Endothelial cell (in vitro differentiated cells): ENCODE measurements at regions not wholly inside any gene's neighbourhood (a gene's known extent, or its start where the extent isn't known, plus 50 kb on each side); places are given as distances from the start of the nearest gene placed in this dataset.
A peak's percentile ranks its signal among the peaks of the same experiment; 100 is the strongest.

Experiments
- DNase-seq: peaks from one replicate; pipeline ENCODE4 v3.0.0; 2021; ENCODE audit warnings: low spot score
- H3K27ac Mint-ChIP-seq: one replicate; pipeline ENCODE4 v1.8.0; 2021; ENCODE audit warnings: mixed read lengths, inconsistent platforms; ENCODE audit not compliant: unreplicated experiment
- H3K27me3 Mint-ChIP-seq: one replicate; pipeline ENCODE4 v1.8.0; 2021; ENCODE audit warnings: mild to moderate bottlenecking, moderate library complexity, mixed read lengths, inconsistent platforms; ENCODE audit not compliant: unreplicated experiment
- H3K36me3 Mint-ChIP-seq: one replicate; pipeline ENCODE4 v1.8.0; 2021; ENCODE audit warnings: mild to moderate bottlenecking, low read depth, mixed read lengths, inconsistent platforms; ENCODE audit not compliant: unreplicated experiment
- H3K4me1 Mint-ChIP-seq: one replicate; pipeline ENCODE4 v1.8.0; 2021; ENCODE audit warnings: mild to moderate bottlenecking, mixed read lengths, inconsistent platforms; ENCODE audit not compliant: unreplicated experiment
- H3K4me3 Mint-ChIP-seq: one replicate; pipeline ENCODE4 v1.8.0; 2021; ENCODE audit warnings: mild to moderate bottlenecking, mixed read lengths, inconsistent platforms; ENCODE audit not compliant: unreplicated experiment
- H3K9me3 Mint-ChIP-seq: one replicate; pipeline ENCODE4 v1.8.0; 2021; ENCODE audit warnings: mixed read lengths, inconsistent platforms; ENCODE audit not compliant: unreplicated experiment
- TF ChIP-seq, protein P1 (sequence below): fragments of 200-600 bp; sonication (generic); IDR thresholded peaks from one replicate; pipeline ENCODE4 v1.5.0; 2021; ENCODE audit warnings: antibody characterized with exemption; ENCODE audit not compliant: unreplicated experiment

DNA sequence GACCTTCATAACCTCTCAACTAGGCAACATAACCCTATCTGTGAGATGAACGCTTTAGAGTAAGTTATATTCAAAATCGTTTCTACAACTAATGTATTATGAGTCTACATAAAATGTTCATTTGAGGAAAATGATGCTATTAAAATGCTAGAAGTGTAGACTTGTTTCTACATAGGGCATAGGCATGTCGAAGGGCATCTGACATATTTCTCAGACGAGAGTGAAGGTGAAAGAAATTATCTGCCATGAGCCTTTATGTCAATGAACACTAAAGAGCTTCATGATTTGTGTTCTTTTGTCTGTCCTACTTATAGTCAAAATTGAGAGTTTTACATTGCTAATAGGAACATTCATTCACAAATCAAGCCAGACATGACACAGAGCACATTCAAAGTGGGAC lies 811.8 kb downstream of the RAB28 start:
- no peak for DNase-seq
- Mint-ChIP-seq H3K4me3 (no peak overlapping the region), H3K4me1 (no peaks in the 10 kb centered on the region), H3K9me3 (peaks cover 3% of the 10 kb centered on the region), H3K27me3 (no peaks in the 10 kb centered on the region), H3K27ac (no peak overlapping the region), H3K36me3 (no peaks in the 10 kb centered on the region)
- TF ChIP-seq, protein P1, sequence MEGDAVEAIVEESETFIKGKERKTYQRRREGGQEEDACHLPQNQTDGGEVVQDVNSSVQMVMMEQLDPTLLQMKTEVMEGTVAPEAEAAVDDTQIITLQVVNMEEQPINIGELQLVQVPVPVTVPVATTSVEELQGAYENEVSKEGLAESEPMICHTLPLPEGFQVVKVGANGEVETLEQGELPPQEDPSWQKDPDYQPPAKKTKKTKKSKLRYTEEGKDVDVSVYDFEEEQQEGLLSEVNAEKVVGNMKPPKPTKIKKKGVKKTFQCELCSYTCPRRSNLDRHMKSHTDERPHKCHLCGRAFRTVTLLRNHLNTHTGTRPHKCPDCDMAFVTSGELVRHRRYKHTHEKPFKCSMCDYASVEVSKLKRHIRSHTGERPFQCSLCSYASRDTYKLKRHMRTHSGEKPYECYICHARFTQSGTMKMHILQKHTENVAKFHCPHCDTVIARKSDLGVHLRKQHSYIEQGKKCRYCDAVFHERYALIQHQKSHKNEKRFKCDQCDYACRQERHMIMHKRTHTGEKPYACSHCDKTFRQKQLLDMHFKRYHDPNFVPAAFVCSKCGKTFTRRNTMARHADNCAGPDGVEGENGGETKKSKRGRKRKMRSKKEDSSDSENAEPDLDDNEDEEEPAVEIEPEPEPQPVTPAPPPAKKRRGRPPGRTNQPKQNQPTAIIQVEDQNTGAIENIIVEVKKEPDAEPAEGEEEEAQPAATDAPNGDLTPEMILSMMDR = no peak

DNA sequence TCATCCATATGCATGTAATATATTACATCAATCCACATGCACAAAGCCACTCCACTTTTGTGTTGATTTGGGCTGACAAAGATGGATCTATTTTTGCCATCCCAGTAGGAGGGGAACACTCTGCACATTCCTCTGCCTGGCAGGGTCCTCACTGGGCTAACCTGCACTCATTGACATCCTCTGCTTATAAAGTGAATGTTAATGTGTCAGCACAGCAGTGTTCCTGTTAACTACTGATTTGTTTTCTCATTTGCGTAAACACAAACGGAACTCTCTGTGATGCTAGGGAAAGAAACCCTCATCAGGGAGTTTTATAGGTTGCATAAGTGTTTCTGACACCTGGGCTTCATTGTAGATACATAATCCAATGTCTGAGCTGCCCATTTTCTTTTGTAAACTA lies 826.0 kb downstream of the RAB28 start:
- TF ChIP-seq, protein P1 = no peak
- H3K9me3 Mint-ChIP-seq = no peaks in the 10 kb centered on the region

DNA sequence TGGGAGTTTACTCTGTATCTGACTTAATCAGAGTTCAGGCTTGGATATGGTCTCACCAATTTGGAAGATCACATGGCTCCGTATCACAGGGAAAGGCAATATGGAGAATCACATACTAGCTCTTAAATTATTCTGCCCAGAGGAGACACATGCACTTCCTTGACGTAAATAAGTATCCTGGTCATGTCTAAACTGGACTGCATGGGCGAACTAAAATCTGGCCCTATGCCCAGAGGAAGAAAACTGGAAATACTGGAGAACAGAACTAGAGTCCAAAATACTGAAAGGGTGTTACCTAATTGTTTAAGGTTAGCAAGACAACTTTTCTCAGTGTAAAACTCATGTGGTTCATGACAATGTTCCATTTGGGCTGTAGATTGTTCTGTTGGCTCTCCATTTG lies 832.3 kb downstream of the RAB28 start:
- no peaks in the 10 kb centered on the region for H3K9me3 Mint-ChIP-seq
- no peak for DNase-seq
- no peak overlapping the region for H3K4me3 Mint-ChIP-seq
- no peaks in the 10 kb centered on the region for H3K36me3 Mint-ChIP-seq
- H3K27ac Mint-ChIP-seq = no peak overlapping the region
- TF ChIP-seq, protein P1 = no peak
- no peaks in the 10 kb centered on the region for H3K27me3 Mint-ChIP-seq
- H3K4me1 Mint-ChIP-seq = no peaks in the 10 kb centered on the region

More for the DNA sequence above, 826.0 kb downstream of the RAB28 start:
- no peak for DNase-seq
- Mint-ChIP-seq H3K36me3 (no peaks in the 10 kb centered on the region), H3K4me3 (no peak overlapping the region), H3K4me1 (no peaks in the 10 kb centered on the region), H3K27me3 (no peaks in the 10 kb centered on the region), H3K27ac (no peak overlapping the region)

DNA sequence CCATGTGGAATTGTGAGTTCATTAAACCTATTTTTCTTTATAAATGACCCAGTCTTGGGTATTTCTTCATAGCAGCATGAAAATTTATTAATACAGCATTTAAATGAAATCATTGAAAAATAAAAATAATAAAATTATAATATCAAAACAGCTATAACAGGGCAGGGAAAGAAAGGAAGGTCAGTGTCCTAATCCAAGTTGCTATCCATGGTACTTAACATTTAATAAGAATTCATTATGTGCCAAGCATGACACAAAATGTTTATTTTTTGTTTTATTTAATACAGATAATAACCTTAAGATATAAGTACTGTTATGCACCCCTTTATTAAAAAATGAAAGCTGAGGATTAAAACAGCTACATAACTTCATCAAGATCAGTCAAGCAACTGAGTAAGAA lies 838.4 kb downstream of the RAB28 start:
- Mint-ChIP-seq H3K4me1 (peaks cover 20% of the 10 kb centered on the region), H3K36me3 (no peaks in the 10 kb centered on the region), H3K27me3 (no peaks in the 10 kb centered on the region), H3K4me3 (no peak overlapping the region), H3K27ac (no peak overlapping the region), H3K9me3 (no peaks in the 10 kb centered on the region)
- no peak for DNase-seq
- TF ChIP-seq, protein P1 = no peak

DNA sequence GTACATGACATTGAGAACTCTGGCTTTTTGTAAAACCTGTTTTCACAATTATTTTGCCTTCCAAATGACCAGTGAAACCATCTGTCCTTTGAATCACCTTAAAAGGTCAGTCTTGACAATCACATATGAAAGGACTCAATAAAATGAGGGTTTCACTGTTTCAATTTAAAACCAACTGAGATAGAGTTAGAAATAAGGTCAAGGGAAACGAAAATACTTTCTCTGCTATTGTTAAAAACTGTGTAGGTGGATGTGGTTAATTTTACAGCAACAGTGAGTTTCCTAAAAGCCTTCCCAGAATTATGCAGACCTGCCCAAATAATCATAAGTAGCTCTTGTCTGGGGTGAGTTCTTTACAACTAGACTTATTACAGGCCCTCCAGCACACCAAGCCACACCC lies 839.9 kb downstream of the RAB28 start:
- DNase-seq = no peak
- H3K27me3 Mint-ChIP-seq = no peaks in the 10 kb centered on the region
- H3K9me3 Mint-ChIP-seq = no peaks in the 10 kb centered on the region
- peak overlapping the region; percentile 33 for H3K27ac Mint-ChIP-seq
- H3K36me3 Mint-ChIP-seq = no peaks in the 10 kb centered on the region
- H3K4me3 Mint-ChIP-seq = no peak overlapping the region
- TF ChIP-seq, protein P1 = no peak
- peaks cover 20% of the 10 kb centered on the region for H3K4me1 Mint-ChIP-seq
